HG03025 (cell line): ENCODE measurements at regions not wholly inside any gene's neighbourhood (a gene's known extent, or its start where the extent isn't known, plus 50 kb on each side); places are given as distances from the start of the nearest gene placed in this dataset.

Experiments
- ATAC-seq: cut with Tn5 transposase; IDR thresholded peaks from one replicate; pipeline ENCODE4 v1.9.1; 2021; ENCODE audit warnings: mild to moderate bottlenecking, moderate library complexity; ENCODE audit not compliant: unreplicated experiment, low FRiP score

DNA sequence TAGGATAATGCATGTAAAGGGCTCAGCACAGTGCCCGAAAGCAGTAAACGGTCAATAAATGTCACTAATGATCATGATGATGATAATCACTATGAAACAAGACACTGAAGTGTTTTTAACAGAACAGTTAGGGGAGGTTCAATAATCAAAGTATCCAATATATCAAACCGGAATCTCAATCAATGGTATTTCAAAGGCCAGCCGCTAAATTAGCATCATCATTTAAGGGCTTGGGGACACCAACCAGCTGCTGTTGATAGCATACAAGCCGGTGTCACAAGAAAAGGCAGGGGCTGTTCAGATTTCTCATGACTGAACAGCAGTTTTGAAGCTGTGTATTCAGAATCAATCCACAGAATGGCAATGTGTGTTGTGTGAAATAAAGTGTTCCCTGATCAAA, 316.0 kb upstream of the NPVF start:
- no peak for ATAC-seq

DNA sequence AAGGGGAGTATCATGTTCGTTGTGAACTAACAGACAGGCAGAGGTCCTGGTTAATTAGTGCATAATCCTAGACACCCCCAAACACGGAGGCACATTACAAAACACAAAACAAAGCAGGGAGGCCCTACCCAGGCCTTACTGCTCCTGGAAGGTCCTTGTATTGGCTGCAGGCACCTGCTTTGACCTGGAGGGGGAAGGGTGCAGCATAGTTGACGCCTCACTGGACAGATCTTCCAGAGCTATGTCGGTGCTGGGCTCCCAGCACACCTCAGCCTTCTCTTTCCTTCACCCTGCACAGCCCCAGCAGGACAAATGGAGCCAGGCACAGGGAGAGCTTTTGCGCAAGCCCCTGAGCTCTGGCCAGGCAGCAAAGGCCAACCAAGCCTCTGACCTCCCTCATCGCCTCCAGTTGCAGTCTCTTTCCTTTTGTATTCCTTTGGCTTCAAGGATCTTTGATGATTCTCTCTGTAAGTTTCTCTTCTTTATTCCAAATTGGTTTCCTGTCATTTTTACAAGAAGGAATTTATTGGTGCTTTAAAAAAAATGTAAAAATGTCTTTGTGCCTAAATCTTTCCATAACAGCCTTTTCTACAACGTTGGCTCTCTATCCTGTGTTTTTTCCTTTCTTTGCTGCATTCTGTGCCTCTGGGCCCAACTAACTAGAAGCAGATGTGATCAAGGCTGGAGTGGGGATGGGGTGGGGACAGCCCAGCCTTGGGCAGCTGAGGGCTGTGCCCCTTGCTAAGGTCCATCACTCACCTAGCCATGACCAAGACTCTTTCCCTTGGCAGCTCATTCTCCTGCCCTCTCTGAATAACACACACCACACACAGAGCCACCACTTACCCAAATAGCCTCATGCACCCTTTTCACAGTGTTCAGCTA, 317.1 kb upstream of the NPVF start:
- ATAC-seq = no peak

DNA sequence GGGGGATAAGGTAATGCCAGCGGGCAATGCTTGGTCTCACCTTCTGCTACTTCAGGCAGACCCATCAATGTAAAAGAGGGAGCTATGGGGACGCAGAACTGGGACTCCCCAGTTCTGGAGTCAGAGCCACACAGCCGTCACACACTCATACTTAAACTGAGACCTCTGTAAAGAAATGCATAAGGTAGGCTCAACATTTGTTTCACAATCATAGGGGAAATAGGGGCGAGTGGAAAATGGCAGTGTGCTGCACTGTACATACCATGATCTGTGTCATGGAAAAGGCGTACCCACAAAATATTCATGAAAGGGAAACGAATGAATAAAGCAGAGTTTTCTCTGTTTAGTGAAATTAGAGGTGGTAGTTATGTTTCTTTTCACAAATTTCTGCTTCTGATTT, 318.0 kb upstream of the NPVF start:
- ATAC-seq = no peak

DNA sequence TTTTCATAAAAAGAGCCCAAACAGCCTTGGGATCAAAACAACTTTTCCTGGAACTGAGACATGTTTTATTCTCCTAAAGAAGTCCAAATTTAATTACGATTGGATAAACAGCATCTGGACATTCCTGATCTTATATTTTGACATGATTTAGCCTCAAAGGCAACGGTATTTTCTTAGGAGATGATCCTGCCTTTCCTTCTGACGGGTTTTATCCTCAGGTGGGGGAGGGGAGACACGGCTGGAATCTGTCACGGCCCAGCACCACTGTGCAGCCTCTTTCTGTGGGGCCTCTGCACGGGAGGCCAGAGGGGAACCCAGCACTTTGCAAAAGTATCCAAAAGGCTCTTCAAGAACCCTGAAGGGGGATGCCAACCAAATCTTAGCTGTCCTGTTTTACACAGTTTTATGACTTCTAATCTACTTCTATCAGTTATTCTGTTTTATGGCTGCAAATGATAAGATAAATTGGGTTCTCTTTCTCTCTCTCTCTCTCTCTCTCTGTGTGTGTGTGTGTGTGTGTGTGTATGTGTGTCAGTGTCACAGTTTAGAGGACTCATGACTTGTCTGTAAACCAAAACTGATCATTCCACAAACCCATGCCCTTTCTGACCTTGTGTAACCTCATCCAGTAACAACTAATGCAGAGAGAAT, 321.1 kb upstream of the NPVF start:
- ATAC-seq = no peak

DNA sequence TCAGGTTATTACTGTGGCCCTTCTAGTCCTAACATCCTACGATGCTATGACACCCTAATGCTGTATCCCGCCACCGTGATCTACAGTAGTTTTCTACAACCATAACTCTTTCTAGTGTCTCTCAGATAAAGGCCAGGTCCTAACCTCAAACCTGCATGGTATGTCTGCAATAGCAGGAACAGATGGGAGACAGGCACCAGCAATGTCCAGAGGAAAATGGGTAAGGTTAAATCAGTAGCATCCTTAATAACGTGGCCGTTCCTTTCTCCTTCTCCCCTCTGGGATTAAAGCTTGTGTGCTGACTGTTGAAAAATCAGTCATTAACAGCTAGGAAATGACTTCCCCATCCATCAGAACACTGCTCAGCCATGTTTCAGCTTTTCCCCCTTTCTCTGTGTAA, 321.9 kb upstream of the NPVF start:
- ATAC-seq = no peak

DNA sequence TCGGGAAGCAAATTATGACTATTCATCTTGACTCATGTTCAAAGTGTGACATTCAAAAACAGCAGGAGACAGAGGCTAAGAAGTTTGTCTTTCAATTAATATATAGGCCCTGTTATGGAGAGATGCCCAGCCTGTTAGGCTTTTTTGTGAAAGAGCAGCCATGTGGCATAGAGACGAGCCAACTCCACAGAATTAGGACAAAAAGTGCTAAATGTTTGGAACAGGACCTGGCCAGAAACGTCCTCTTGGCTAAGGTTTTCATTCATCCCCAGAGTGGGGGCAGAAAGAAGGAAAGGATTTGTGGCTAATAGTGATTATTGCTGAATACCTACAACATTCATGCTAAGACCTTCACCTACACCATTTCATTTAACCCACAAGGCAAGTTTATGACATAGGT, 324.7 kb upstream of the NPVF start:
- ATAC-seq = no peak

DNA sequence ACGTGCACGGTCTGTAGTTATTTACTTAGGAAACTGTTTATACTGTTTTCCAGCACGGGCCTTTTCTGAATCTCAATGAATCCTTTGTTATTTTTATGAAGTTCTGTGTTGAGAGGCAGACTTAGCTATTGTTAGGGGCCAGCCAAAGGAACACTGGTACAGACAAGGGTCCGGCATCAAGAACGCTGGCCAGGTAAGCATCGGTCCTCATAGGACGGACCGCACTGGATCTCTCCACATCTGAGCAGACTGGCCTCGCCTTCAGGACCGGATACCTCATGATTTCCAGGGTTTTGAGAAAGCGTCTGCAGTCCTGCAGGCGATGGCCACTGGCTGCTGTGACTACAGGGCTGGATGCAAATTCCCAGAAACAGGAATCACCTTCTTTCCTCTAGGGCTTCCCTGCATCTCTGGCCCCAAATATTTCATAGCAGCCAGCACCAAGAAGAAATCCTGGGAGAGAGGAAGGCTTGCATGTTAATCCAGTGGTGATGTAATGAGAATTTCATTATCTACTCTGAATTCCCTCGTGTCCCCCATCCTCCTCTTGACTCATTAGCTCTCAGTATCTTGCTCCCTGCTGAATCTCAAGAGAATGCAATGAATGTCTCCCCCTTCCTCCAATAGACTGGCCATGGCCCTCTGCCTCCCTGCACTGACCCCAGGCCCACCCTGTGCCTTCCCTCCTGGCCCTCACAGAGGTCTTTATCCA, 325.4 kb upstream of the NPVF start:
- ATAC-seq = no peak

DNA sequence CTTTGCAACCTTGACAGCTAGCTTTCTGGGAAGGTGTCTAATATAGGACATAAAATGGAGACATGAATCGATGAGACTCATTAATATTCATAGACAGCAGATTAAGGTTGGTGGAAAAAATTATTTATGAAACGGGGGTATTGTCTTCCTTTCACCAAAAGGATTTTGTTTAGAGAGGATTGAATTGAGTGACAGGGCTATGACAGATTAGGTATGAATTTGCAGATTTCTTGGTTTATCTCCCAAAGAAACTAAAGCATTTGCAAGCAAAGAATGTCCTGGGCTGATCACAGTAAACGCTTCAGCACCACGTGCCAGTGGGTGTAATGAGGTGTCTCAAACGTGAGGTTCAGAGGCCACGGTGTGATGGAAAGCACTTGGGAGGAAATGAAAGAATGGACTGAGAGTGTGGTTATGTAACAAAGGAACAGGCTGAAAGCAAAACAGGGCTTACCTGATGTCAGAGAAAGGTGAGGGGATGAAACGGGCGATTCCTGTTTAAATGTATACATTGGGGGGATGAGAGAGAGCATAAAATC, 329.2 kb upstream of the NPVF start:
- ATAC-seq = no peak

DNA sequence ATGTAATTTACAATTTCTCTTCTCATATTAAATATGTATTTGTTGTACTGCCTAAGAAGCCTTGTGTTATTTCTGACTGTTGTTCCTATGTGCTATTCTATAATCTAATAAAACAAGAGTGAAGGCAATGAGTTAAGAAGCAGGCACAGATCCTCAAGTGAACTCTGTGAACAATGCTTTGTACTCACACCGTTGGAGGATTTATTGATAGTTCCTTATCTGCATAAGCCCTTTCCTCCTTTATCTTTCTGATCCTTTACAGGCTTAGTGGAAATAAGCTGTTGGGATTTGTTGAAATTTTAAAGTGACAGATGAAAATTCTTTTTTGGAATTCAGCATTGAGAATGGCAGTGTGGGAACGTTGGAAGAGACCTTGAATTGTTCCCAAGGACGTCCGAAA, 329.6 kb upstream of the NPVF start:
- no peak for ATAC-seq

DNA sequence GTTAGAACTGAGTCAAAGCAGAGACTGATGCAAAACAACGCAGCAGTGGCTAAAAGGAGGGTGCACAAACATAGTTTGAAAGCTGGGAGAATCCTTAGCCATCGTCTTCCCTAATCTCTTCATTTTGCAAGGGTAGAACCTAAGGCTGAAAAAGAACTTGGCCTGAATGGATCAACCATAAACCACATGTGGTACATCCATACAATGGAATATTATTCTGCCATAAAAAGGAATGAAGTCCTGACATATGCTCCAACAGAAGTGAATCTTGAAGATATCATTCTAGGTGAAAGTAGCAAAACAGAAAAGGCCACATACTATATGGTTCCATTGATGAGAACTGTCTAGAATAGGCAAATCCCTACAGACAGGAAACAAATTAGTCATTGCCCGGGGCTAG, 330.3 kb upstream of the NPVF start:
- no peak for ATAC-seq

DNA sequence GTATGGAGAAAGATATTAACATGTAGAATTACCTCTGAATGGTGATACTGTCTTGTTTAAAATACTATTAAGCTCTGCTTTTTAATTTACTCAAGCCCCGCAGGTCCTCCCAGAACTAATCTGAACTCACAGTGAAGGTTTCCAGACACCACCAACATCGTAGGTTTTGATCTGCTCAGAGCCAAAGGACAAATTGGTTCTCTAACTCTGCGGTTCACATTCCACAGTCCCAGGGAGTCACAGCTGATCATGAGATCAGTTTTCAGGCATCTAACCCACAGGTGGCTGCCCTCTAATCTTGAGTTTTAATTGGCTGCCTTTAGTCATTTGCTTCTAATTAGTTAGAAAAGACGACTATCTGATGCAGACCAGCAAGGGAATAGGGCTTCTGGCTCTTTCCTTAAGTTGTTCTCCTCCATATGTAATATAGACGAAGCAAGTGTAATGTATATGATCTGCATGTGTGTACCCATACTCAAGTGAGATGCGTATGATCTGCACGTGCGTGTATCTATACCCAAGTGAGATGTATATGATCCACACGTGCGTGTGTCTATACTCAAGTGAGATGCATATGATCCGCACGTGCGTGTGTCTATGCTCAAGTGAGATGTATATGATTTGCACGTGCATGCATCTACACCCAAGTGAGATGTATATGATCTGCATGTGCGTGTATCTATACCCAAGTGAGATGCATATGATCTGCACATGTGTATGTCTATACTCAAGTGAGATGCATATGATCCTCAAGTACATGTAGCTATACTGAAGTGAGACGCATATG, 331.5 kb upstream of the NPVF start:
- ATAC-seq = no peak

DNA sequence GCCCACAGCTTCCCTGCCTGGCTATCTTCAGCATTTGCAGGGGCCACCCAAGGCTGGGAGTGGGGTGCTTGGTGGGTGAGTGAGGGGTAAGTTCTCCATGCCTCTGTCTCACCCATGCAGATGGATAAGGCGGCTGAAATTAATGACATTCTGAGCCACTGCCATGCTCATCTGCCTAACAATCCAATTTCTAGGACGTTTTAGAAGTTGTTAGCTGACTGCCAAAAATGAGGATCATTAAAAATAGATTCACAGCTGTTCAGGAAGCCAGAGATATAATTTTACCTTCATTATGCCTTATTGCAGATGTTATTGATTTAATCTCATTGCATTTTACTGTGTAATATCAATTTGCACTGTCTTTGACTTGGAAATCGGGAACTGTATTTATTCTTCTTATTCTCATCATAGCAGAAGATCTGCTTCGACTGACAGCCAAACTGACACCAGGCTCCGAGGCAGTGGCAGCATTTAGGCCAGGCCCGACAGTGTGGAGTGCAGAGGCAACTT, 334.4 kb upstream of the NPVF start:
- ATAC-seq = no peak

DNA sequence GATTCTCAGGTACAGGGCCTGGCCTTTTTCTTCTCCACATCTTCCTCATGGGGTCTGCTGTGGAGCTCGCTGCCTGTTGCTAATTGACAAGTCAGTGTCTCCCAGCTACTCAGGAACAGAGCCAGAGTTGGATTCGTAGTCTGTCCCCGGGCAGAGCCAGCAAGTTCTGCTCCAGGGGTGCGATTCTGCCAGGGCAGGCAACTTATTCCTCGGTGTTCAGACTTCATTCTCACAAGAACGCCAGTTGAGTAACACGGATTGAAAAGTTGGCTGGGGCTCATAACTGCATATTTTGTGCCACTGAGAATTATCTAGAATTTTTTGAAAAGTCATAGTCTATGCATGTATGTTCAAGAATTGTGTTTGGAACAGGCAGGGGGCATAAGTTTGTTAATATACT, 336.7 kb upstream of the NPVF start:
- ATAC-seq = no peak

DNA sequence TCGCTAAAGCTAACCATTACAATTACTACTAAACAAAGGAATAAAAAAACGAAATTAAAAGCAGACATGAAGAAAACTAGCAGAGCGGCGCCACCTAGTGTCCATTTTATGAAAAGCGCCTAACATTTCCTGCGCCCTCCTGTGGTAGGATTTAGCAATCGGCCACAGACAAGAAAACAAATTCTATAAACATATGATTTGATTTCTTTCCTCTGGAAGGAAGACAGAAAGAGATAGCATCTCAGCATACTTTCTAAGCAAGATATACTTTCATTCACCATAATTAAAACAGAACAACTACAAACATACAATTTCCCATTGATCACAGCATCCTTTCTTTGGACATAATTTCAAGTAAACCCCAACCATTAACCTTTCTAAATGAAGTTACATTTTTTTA, 337.7 kb upstream of the NPVF start:
- ATAC-seq = no peak

DNA sequence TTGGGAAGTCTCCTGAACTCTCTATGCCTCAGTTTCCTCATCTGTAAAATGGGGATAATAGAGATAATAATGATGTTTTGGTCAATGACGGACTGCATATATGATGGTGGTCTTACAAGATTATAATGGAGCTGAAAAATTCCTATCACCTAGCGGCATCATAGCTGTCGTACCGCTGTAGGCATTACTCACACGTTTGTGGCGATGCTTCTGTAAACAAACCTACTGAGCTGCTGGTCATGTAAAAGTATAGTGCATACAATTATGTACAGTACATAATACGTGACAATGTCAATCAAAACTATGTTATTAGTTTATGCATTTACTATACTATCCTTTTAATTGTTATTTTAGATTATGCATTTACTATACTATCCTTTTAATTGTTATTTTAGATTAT, 339.1 kb upstream of the NPVF start:
- no peak for ATAC-seq

DNA sequence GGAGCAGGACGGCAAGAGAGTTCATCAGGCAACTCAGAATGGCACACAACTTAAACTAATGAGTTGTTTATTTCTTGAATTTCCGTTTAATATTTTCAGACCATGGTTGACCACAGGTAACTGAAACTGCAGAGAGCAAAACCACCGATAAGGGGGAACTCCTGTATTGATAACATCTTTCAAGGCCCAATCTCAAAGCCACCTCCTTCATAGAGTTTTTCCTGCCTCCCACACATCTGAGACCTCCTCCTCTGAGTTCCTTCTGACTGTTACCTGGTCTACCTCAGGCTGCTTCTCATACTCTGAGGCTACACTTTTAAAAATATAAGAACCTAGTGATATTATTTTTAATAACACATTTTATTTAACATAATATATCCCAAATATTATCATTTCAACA, 341.5 kb upstream of the NPVF start:
- no peak for ATAC-seq

DNA sequence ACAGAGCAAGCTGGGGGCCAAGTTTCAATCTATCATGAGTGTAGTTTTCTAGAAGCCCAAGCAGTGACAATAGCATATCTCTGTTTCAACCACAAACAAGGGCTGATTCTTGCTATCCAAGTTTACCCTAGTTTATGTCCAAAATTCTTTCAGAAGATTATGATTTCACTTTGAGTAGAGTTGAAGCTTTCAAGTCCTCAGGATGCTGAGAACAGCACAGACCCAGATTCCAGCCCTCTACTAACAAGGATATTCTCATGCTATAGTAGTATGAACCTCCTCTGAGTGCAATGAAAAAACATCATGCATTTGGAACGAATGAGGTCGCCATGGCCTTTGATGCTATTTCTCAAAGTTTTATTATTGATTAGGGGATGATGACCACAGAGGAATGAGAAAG, 344.1 kb upstream of the NPVF start:
- ATAC-seq = no peak

DNA sequence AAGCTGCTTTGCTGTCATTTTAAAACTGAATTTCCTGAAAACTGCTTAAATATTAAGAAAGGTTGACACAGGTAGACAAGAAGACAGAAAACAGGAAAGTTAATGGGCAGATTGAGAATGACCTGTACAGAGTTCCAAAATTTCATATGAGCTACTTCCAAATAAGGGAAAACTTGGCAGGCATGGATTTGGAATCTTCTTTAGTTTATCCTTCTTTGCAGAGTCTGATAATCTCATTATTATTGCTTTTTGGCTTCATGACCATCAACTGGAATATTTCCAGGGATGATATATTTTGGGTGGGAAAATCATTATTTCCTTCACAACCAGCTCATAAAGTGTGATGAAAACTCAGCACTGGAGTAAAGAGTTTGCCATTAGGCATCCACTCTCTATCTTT, 346.5 kb upstream of the NPVF start:
- no peak for ATAC-seq

DNA sequence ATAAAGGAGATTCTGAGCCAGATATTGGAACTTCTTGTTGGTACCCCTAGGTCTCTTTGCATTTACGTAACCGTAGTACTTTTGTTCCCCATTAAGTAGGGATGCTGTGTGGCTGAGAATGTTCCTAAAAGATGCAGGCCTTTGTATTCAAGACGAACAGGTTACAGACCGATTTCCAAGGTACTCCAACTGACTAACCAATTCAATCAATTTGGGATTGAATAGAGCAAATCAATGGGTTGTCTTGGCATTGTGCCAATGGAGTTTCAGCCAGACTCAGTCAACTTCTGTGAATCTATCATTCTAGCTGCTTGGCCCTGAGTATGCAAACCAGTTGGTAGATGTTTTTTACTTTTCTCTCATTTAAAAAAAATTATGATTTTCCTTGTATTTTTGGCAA, 347.3 kb upstream of the NPVF start:
- no peak for ATAC-seq

DNA sequence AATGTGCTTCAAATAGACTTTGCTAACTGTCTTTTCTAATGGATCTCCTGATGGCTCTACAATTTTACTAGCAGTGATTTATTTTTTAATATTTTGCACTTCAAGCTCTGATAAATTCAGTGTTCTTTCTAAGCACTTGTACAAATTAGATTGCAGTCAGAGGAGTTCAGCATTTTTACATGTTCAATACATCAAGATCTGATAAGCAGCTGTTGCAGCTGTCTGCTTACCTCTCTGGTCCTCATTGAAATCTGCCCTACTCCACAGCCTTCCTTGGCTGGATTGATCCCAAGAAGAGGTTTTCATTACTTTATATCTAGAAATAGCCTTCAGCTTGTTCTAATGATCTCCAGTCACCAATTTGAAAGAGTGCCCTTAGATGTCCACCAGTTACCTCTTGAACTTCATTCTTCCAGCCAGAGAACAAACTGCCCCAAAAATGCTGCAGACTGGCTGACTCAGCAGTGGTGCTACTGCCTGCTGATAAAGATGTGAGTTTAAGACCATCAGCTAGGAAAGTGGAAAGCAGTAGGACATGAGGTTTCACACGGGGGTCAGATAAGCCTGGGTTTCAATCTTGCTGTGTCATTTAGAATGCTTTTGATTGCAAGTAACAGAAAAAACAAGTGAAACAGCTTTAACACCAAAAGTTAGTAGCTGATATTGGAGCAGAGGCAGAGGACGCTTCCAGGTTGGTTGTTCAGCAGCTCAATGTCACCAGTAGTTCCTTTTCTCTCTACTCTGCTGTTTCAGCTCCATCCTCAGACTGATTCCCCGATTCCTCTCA, 350.9 kb upstream of the NPVF start:
- ATAC-seq = no peak
